CD14-positive monocyte (primary cell): ENCODE measurements at regions not wholly inside any gene's neighbourhood (a gene's known extent, or its start where the extent isn't known, plus 50 kb on each side); places are given as distances from the start of the nearest gene placed in this dataset.
"Not testable (repeated sequence)": the region's sequence is repeated elsewhere in the genome, so short reads cannot be mapped to it uniquely, and the experiment has no call there.

Source experiments
- DNase-seq, 3 donors: peaks; one replicate each; pipeline ENCODE4 v3.0.0-alpha.2; 2011 to 2022
- H2AFZ ChIP-seq: 2 replicates; pipeline ENCODE4 v1.6.0; 2012; ENCODE audit warnings: mild to moderate bottlenecking, low read depth, low read length, inconsistent platforms; ENCODE audit not compliant: insufficient read depth, poor library complexity, severe bottlenecking
- H3K27ac ChIP-seq, 2 donors: 1 replicate in 1 of 2; 2 replicates in 1 of 2; pipeline ENCODE4 v1.5.1; 2012 to 2013; ENCODE audit warnings: low read length in 2 of 2, control low read depth in 1 of 2, inconsistent platforms in 1 of 2, low read depth in 1 of 2, mild to moderate bottlenecking in 1 of 2
- H3K27me3 ChIP-seq, 2 donors: one replicate each; pipeline versions ENCODE4 v1.6.0 to v1.6.1; 2011 to 2013; ENCODE audit warnings: low read length in 2 of 2; ENCODE audit not compliant: control insufficient read depth in 2 of 2, insufficient read depth in 2 of 2
- H3K36me3 ChIP-seq, 2 donors: replicated peaks in 1 of 2; 1 replicate in 1 of 2; 2 replicates in 1 of 2; pipeline versions ENCODE4 v1.5.1 to v1.6.1; 2012 to 2013; ENCODE audit warnings: low read length in 2 of 2, control low read depth in 1 of 2, inconsistent platforms in 1 of 2, mild to moderate bottlenecking in 1 of 2; ENCODE audit not compliant: insufficient read depth in 2 of 2, control insufficient read depth in 1 of 2
- H3K4me1 ChIP-seq, 2 donors: 1 replicate in 1 of 2; 2 replicates in 1 of 2; pipeline versions ENCODE4 v1.5.1 to v1.6.1; 2012 to 2013; ENCODE audit warnings: low read length in 2 of 2, control low read depth in 1 of 2, inconsistent platforms in 1 of 2, mild to moderate bottlenecking in 1 of 2, moderate library complexity in 1 of 2; ENCODE audit not compliant: insufficient read depth in 2 of 2, control insufficient read depth in 1 of 2
- H3K4me2 ChIP-seq: replicated peaks from 2 replicates; pipeline ENCODE3; 2012; ENCODE audit warnings: low read length, moderate library complexity, mild to moderate bottlenecking; ENCODE audit not compliant: poor library complexity, severe bottlenecking; ENCODE audit errors: extremely low read depth
- H3K4me3 ChIP-seq, 3 experiments: fragments of 200-600 bp in 1 of 3; sonication (generic) in 1 of 3; replicated peaks in 1 of 3; 1 replicate in 2 of 3; 2 replicates in 1 of 3; pipeline ENCODE4 v1.5.1; 2011 to 2013; ENCODE audit warnings: low read length in 3 of 3, mild to moderate bottlenecking in 3 of 3, control low read depth in 2 of 3, low read depth in 2 of 3, inconsistent platforms in 1 of 3, moderate library complexity in 1 of 3
- H3K79me2 ChIP-seq: 2 replicates; pipeline ENCODE4 v1.6.0; 2012; ENCODE audit warnings: mild to moderate bottlenecking, control low read depth, inconsistent platforms, low read length, moderate library complexity; ENCODE audit not compliant: insufficient read depth
- H3K9ac ChIP-seq: 2 replicates; pipeline ENCODE4 v1.6.0; 2017; ENCODE audit warnings: low read length, mild to moderate bottlenecking; ENCODE audit not compliant: insufficient read depth, poor library complexity, severe bottlenecking
- H3K9me3 ChIP-seq, 2 donors: replicated peaks in 1 of 2; 1 replicate in 1 of 2; 2 replicates in 1 of 2; pipeline versions ENCODE4 v1.5.1 to v1.6.1; 2012 to 2013; ENCODE audit warnings: low read length in 2 of 2, control low read depth in 1 of 2; ENCODE audit not compliant: control insufficient read depth in 1 of 2, insufficient read depth in 1 of 2
- H4K20me1 ChIP-seq: 2 replicates; pipeline ENCODE4 v1.6.0; 2012; ENCODE audit warnings: mild to moderate bottlenecking, low read length, control low read depth, moderate library complexity; ENCODE audit not compliant: insufficient read depth
- H3K27ac Mint-ChIP-seq, 7 donors: one replicate each; pipeline ENCODE4 v1.8.0; 2020; ENCODE audit warnings: mild to moderate bottlenecking in 7 of 7, mixed read lengths in 7 of 7, moderate library complexity in 6 of 7, inconsistent platforms in 2 of 7
- H3K27me3 Mint-ChIP-seq, 3 donors: one replicate each; pipeline ENCODE4 v1.8.0; 2021 to 2022; ENCODE audit warnings: low read depth in 3 of 3, mild to moderate bottlenecking in 3 of 3, mixed read lengths in 3 of 3, moderate library complexity in 3 of 3, inconsistent platforms in 1 of 3
- H3K36me3 Mint-ChIP-seq, 2 donors: one replicate each; pipeline ENCODE4 v1.8.0; 2020; ENCODE audit warnings: mixed read lengths in 2 of 2, inconsistent platforms in 1 of 2, mild to moderate bottlenecking in 1 of 2
- H3K4me1 Mint-ChIP-seq: one replicate; pipeline ENCODE4 v1.8.0; 2020; ENCODE audit warnings: mild to moderate bottlenecking, mixed read lengths
- H3K4me3 Mint-ChIP-seq, 2 donors: one replicate each; pipeline ENCODE4 v1.8.0; 2020; ENCODE audit warnings: mild to moderate bottlenecking in 2 of 2, mixed read lengths in 2 of 2, moderate library complexity in 1 of 2
- H3K9me3 Mint-ChIP-seq, 7 donors: one replicate each; pipeline ENCODE4 v1.8.0; 2020 to 2022; ENCODE audit warnings: mixed read lengths in 7 of 7, mild to moderate bottlenecking in 6 of 7, moderate library complexity in 6 of 7, inconsistent platforms in 2 of 7
- CTCF ChIP-seq: fragments of 200-600 bp; IDR thresholded peaks from one replicate; pipeline ENCODE4 v1.8.0; 2022; ENCODE audit warnings: antibody characterized with exemption, mild to moderate bottlenecking
- WGBS: methylation state at CpG from one replicate; pipeline ENCODE4 v1.1.5; 2013; ENCODE audit warnings: missing lambda C conversion rate; ENCODE audit not compliant: insufficient coverage; 5-methylcytosine and 5-hydroxymethylcytosine counted together
- intact Hi-C, 2 donors: fragments of 100-400 bp; cut with micrococcal nuclease; formaldehyde crosslinking; loops; one replicate each; pipeline versions ENCODE4 v1.15.0 to v1.15.1; 2023

- Histone ChIP-seq H3K4me2 (no peak overlapping the region), H3K27me3 (no peaks in the 10 kb centered on the region), H3K27ac (no peak overlapping the region), H3K4me1 (no peaks in the 10 kb centered on the region), H2AFZ (no peak overlapping the region), H3K79me2 (no peaks in the 10 kb centered on the region), H3K9me3 (no peaks in the 10 kb centered on the region), H3K9ac (no peak overlapping the region), H4K20me1 (no peaks in the 10 kb centered on the region), H3K4me3 (no peak overlapping the region), H3K36me3 (no peaks in the 10 kb centered on the region)
- WGBS, result 88% methylated on average over 12 of the region's 19 CpGs
- Mint-ChIP-seq H3K9me3 (peaks cover 0 to 6% (median 3%) of the 10 kb centered on the region in 7 donors), H3K36me3 (no peaks in the 10 kb centered on the region), H3K4me1 (peaks cover 2% of the 10 kb centered on the region), H3K4me3 (no peak overlapping the region), H3K27me3 (peaks cover 1 to 2% (median 1%) of the 10 kb centered on the region in 3 donors), H3K27ac (no peak overlapping the region)
- intact Hi-C loops, result no loop called here
- no peak for DNase-seq
- no peak for TF ChIP-seq CTCF
Observed at GRCh38 chr10:8365935-8366911, 311.7 kb downstream of the GATA3 start.

- H3K4me3 ChIP-seq, H3K79me2 ChIP-seq, H3K27ac ChIP-seq, H3K9me3 Mint-ChIP-seq, H3K36me3 Mint-ChIP-seq, H2AFZ ChIP-seq, H4K20me1 ChIP-seq, H3K27me3 Mint-ChIP-seq, intact Hi-C loops, H3K4me1 ChIP-seq, H3K9me3 ChIP-seq, H3K27me3 ChIP-seq, H3K27ac Mint-ChIP-seq, DNase-seq, H3K9ac ChIP-seq, H3K4me3 Mint-ChIP-seq, H3K4me1 Mint-ChIP-seq, H3K4me2 ChIP-seq, H3K36me3 ChIP-seq: not testable (repeated sequence)
- 86% methylated on average over 1 of the region's 3 CpGs for WGBS
Observed at GRCh38 chr10:8367672-8368411, 313.4 kb downstream of the GATA3 start.
